T-helper 2 cell (primary cell): ENCODE measurements at regions not wholly inside any gene's neighbourhood (a gene's known extent, or its start where the extent isn't known, plus 50 kb on each side); places are given as distances from the start of the nearest gene placed in this dataset.

Source experiments
- DNase-seq, 5 experiments: peaks; one replicate each; pipeline versions ENCODE4 v3.0.0 to v3.0.0-alpha.2; 2012 to 2022

GRCh38 chr7:38002689-38003088 is 82.2 kb downstream of the EPDR1 start:
- DNase-seq = no peak

- no peak for DNase-seq
Measured at GRCh38 chr7:38006559-38006958, 86.1 kb downstream of the EPDR1 start.

GRCh38 chr7:38007096-38007495 is 86.7 kb downstream of the EPDR1 start:
- DNase-seq = no peak

- DNase-seq = no peak
Measured at GRCh38 chr7:38013246-38013645, 92.8 kb downstream of the EPDR1 start.

GRCh38 chr7:38016567-38016966 is 96.1 kb downstream of the EPDR1 start:
- DNase-seq = no peak

- DNase-seq = no peak
Measured at GRCh38 chr7:38017320-38017719, 96.9 kb downstream of the EPDR1 start.

GRCh38 chr7:38020121-38020785 is 99.8 kb downstream of the EPDR1 start:
- no peak for DNase-seq

GRCh38 chr7:38021892-38022291 is 101.5 kb downstream of the EPDR1 start:
- DNase-seq = no peak

- no peak for DNase-seq
Measured at GRCh38 chr7:38025815-38026214, 105.4 kb downstream of the EPDR1 start.

- no peak for DNase-seq
Measured at GRCh38 chr7:38027884-38028455, 107.5 kb downstream of the EPDR1 start.

GRCh38 chr7:38034062-38034908 is 113.8 kb downstream of the EPDR1 start:
- DNase-seq = no peak

- no peak for DNase-seq
Measured at GRCh38 chr7:38040831-38041230, 120.4 kb downstream of the EPDR1 start.

GRCh38 chr7:38049679-38050078 is 128.4 kb upstream of the STARD3NL start:
- DNase-seq = peak in 1 of 5 experiments; percentile 2

- no peak for DNase-seq
Measured at GRCh38 chr7:38051311-38051710, 126.7 kb upstream of the STARD3NL start.

- no peak for DNase-seq
Measured at GRCh38 chr7:38051786-38052185, 126.3 kb upstream of the STARD3NL start.

GRCh38 chr7:38052786-38053185 is 125.3 kb upstream of the STARD3NL start:
- DNase-seq = no peak

GRCh38 chr7:38054199-38054598 is 123.8 kb upstream of the STARD3NL start:
- no peak for DNase-seq

GRCh38 chr7:38057829-38058228 is 120.2 kb upstream of the STARD3NL start:
- no peak for DNase-seq

- no peak for DNase-seq
Measured at GRCh38 chr7:38060116-38060515, 117.9 kb upstream of the STARD3NL start.

GRCh38 chr7:38060637-38061036 is 117.4 kb upstream of the STARD3NL start:
- DNase-seq = no peak

- no peak for DNase-seq
Measured at GRCh38 chr7:38066391-38066790, 111.7 kb upstream of the STARD3NL start.

GRCh38 chr7:38068461-38068860 is 109.6 kb upstream of the STARD3NL start:
- no peak for DNase-seq

GRCh38 chr7:38069052-38069451 is 109.0 kb upstream of the STARD3NL start:
- DNase-seq = no peak

- DNase-seq = no peak
Measured at GRCh38 chr7:38070718-38071117, 107.3 kb upstream of the STARD3NL start.
